NCI-H2171 treated with DMSO at 0.1 percent for 48 hours (cell line): ENCODE measurements at regions not wholly inside any gene's neighbourhood (a gene's known extent, or its start where the extent isn't known, plus 50 kb on each side); places are given as distances from the start of the nearest gene placed in this dataset.

Experiments
- DNase-seq: peaks from one replicate; lab custom pipeline; 2025; lab: John Stamatoyannopoulos, UW

DNA sequence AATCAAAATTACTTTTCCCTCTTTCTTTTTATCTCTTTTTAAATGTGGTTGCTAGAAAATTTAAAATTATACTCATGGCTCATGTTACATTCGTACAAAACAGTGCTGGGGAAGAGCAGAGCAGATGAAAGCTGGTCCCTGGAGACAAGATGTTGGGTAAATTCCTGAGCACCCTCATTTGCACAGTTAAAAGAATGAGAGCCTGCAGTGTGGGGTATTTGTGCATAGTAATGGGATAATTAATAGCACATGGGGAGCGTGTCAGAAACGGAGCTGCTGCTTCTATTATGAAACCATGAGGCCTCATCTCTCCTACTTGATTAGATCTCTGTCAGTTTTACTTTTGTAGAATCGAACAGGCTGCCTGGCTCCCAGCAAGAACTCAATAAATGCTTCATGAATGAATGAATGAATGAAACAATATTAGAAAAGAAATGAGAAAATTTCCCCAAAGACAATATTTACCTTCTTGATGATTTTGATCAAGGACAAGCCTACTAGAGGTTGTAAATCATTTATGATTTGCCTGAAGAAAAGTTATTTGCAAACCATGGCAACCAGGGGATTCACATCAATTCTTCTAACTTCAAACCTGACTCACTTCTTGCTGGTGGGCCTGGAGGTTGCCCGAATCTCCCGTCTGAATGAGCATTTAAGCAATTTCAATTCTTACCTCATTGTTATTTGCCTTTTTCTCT, 177.2 kb upstream of the TUT7 start:
- no peak for DNase-seq

DNA sequence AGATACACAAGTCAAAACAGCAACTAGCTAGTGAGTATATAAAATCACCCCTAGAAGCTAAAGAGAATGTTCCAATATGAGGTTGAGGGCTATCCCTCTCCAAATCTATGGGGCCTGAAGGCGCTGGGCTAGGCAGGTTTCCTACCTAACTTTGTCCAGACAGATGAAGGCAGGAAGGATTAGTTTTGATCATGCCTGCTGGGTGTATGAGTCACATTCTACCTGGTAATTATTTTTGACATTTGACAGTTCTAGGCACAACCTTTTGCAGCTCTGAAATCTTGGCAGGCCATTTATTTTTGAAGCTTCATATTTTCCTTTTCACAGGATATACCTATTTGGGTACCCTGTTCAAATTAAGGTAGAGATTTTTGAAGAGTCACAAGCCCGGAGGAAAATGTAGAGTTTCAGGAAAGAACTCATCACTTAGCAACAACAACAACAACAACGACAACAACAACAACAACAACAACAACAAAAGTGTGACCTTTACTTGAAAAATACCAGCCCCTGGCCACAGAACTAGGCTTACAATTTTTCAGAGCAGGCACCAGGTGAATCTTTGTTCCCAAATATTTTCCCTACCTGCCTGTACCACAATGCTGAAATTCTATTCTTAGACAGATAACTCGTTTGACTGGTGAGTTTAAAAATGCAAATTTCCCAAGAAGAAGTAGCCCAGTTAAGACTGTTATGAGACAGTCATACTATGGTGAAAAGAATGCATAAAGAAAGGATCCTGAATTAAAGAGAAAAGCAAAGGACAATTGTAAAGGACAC, 175.5 kb upstream of the TUT7 start:
- no peak for DNase-seq

DNA sequence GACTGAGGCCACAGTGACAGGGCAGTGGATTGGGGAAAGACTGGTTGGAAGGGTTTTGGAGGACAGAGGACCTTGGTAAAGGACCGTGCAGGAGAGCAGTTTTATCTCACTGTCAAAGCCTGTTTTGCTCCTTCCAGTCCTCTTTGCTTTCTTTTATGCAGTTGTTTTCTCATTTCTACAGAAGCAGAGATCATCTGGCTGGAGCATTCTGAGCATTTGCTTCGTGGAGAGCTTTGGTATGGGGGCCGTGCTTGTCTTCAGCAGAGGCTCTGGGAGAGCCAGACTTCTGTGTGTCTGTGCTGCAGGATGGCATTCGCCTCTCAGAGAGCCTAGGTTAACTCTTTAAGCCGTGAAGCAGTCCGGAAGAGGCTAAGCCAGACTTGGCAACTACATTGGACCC, 171.8 kb upstream of the TUT7 start:
- DNase-seq = no peak

DNA sequence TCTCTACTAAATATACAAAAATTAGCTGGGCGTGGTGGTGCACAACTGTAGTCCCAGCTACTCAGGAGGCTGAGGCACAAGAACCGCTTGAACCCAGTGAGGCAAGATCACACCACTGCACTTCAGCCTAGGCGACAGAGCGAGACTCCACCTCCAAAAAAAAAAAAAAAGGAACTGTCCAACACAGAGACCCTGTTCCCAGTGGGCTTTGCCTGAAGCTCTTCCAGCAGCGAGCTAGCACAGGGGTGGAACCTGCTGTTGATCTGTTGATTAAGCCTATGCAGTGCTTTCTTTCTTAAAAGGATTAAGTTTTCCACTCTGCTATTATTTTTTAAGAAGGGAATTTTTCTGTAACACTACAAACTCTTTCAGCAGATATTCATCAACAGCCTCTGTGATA, 171.0 kb upstream of the TUT7 start:
- no peak for DNase-seq

DNA sequence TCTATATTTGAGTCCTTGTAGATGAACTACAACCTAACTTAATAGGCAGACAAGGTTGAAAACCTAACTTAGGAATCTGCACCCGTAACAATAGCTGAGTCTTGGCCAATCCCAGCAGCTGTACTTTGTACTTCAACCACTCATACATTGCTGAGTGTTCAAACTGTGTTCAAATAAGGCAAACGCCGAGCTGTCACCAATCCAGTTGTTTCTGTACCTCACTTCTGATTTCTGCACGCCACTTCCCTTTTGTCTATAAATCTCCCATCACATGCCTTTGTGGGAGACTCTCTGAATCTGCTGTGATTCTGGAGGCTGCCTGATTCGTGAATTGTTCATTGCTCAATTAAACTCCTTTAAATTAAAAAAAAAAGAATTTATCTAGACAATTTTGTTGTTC, 167.8 kb upstream of the TUT7 start:
- DNase-seq = no peak

DNA sequence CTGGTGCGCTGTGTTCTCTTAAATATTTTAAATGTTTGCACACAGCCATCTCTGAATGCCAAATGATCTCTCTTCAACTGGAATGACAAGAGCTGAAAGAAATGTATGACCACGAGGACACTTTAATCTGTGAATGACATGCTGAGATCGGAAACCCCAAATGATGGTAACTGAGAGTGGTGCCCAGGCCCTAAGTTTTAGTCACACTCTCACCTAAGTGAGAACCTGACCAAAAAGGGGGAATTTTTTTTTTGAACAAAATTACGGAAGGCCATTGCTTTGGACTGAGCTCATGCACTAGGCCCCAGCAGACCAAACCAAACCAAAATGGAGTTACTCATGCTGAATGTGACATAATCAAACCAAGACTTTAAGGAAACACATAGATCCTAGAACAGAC, 167.1 kb upstream of the TUT7 start:
- no peak for DNase-seq

DNA sequence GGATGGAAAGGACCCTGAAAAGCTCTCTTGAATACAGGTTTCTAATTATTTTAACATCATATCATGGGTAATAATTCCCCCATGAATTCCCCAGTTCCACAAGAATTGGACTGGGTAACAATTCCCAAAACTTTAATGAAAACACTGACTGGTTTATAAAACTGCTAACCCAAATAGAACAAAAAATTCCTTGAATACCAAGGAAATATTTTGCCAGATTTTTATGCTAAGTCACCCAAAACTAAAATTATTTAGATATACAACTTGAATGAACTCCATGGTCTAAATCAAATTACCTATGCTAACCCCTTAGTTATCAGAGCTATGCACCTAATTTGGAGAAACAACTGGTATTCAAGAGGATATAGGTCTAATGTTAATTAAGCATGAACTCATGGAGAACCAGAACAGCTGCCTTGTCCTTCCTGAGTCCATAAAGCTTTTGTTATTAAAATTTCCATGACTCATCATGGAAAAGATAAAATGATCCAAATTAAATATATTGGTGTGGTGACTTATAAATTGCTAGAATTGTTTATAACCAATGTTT, 164.9 kb upstream of the TUT7 start:
- no peak for DNase-seq

DNA sequence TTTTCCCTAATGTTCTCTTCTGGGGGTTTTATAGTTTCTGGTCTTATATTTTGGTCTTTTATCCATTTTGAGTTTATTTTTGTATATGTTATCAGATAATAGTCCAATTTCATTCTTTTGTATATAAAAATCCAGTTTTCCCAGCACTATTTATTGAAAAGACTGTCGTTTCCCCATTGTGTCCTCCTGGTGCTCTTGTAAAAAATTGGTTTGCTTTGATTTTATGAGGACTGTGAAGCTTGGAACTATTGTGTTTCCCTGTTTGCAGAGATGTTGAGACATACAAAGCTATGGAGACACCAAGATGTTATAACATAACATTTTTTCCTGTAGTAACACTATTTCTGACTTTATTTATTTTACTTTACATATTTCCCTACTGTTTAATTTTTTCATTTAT, 163.3 kb upstream of the TUT7 start:
- no peak for DNase-seq

DNA sequence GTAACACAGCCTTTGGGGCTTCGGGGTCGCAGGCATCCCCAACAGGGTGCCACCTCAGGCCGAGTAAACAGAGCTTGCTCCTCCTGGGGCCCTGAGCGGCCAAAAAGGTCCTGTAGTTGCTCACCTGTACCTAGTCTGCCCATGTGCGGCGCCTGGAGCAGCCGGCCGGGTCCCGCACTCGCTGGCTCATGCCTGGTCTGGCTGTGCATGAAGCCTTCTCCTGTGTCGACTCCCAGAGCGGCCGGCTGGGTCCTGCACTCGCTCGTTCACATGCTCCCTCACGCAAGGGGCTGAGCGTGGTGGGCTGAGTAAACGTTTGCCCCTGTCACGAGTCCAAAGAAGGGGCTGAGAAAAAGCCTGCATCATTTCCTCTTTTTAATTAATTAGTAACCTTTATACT, 162.4 kb upstream of the TUT7 start:
- no peak for DNase-seq

DNA sequence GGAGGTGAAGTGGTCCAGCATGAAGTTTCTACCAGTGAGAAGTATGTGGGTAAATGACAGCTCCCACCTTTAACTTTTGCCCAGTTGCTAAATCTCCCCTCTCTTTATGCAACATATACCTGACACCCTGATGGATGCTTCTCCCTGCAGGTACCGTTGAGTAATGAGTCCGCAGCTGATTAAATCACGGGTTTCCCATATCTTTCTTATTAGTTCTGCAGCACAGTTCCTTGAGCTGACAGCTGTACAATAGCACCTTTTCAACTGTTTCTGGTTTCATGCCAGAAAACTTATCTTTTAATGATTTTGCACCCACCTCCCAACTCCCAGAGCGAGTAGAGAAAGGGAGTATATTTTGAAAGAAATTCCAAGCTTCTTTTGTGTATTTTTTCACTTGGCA, 161.0 kb upstream of the TUT7 start:
- DNase-seq = no peak

DNA sequence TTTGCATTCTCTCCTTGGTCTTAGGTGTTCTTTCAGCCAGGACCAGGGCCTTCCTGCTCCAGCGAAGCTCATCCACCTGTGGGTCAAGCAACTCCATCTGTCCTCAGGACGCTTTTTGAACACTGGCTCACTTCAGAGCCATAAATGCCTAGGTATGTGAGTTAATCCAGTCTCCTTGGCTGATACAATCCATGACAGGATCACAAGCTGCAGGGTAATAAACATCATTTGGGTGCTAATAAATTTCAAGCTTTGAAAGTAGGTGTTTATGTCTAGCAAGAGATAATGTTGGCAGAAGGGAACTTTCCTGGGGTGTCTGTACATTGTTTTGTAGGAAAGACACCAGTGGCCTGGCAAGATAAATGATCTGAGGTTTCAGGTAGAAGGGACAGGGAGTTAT, 159.2 kb upstream of the TUT7 start:
- DNase-seq = no peak

DNA sequence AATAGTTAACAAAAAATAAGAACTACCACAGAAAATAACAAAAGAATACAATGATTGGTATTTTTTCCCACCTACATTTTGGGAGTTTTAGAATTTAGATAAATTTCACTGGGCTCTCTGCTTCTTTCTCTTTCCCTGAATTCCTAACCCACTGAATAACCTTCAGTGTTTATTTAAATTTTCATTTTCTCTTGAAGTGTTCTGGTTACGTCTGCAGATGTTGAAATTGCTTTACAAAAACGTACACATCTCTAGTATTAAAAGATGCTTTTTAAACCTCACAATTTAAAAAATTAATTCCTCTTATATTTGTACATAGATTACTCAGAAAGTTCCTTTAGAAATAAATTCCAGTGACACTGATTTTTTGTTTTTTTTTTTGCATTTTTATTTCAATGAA, 158.7 kb upstream of the TUT7 start:
- no peak for DNase-seq

DNA sequence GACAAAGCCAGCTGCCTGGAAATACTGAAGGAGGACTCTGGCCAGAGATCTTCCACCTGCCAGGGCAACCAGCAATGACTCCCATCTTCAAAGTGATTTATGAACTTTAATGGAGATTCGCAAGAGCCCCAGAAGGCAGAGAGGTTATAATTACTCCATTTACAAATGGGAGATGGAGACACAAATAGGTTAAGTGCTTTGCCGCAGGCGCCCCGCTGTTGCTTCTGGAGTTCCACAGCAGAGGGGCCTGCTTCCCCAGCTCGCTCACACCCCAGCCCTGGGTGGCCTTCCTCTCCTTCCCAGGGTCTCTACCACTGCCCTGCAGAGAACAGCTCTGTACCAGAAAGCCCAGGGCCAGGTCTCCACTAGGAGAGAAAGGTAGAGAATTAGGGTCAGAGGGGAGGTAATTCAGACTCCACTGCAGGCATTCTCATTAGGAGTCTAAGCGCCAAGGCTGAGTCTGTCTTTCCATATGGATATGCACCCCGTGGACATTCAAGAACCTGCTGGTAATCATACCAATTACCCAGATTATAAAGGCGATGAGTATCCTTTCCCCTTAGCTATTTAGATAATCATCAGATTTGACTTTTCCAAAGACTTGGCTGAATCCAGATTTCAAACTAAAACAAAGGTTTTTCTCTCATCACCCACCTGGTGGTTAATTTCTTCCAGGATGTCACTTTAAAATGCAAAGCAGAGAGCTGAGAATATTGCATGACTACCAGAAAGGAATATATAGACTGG, 157.6 kb upstream of the TUT7 start:
- no peak for DNase-seq

DNA sequence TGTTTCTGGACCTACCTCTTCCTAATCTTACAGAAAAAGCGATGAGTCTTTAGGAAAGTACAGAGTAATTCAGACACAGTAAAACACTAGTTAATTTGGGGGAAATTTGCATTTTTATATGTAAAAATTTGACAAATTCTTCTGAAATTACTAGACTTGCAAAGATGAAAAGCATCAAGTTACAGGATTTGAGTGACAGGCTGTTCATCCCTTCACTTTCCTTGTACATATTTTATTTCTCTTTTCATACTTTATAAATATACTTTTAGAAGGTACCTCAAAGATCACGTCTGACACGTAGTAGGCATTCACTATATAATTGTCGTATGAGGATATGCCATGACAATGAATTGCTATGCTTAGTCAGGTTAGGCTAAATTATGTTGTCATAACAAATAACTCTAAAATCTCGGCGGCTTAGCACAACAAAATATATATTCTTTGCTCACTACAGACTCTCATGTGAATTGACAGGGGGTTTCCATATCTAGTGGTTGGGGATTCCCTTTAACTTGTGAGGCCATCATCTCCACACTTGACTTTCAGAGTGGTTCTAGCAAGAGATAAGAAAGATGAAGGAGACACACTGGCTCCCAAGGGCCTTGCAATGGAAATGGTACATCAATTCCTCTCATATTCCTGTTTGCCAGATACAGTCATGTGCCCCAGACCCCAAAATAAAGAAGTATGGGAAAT, 154.1 kb upstream of the TUT7 start:
- DNase-seq = no peak

DNA sequence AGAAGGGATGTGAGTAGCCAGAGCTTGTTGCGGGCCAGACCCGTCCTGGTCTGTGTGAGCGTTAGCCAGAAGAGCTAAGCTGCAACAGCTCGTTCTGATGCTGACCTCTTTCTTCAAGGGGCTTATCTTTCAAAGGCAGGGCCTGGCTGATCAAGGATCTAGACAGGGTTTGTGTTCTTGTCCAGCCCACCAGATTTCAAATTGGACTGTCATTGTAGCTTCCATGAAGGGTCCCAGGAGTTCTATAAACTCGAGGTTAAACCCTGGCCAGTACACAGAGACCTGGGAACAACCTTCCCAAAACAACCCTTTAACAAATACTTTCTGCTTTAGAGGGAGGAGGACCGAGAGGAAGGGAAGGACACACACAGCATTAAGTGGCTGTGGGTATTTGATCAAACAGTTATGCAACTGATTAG, 153.0 kb upstream of the TUT7 start:
- DNase-seq = no peak

DNA sequence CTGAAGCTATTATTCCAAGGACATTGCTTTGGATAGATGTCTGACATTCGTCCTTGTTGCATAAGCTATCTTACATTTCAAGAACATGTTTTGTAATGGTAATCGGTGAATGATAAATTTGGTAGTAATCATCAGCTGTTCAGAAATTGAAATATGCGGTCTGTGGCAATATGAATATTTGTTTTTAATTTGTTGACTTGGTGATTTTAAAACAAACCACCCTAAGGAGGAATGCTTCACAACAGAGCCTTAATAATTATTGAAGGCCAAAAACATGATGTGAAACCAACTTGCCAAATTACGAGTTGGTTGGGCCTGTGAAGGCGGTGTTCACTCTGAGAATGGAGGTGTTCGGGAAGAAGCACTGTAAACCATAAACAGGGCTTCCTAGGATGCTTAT, 149.7 kb upstream of the TUT7 start:
- no peak for DNase-seq

DNA sequence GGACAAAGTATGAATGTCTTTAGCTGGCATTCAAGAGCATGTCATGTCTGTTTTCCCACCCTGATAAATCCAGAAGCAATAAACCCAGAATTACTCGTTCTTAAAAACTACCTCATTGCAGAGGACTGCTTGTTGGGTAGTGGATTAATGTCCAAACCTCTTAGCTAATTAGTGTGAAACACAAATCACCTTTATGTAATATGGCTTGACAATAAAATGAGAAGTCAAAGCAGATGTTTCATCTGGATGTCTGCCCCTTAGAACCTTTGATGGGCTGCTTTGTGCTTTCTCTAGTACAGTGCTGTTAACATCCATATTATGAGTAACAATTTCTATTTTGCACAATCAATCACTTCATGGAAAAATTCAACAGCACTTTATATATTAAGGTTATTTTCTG, 149.1 kb upstream of the TUT7 start:
- no peak for DNase-seq

DNA sequence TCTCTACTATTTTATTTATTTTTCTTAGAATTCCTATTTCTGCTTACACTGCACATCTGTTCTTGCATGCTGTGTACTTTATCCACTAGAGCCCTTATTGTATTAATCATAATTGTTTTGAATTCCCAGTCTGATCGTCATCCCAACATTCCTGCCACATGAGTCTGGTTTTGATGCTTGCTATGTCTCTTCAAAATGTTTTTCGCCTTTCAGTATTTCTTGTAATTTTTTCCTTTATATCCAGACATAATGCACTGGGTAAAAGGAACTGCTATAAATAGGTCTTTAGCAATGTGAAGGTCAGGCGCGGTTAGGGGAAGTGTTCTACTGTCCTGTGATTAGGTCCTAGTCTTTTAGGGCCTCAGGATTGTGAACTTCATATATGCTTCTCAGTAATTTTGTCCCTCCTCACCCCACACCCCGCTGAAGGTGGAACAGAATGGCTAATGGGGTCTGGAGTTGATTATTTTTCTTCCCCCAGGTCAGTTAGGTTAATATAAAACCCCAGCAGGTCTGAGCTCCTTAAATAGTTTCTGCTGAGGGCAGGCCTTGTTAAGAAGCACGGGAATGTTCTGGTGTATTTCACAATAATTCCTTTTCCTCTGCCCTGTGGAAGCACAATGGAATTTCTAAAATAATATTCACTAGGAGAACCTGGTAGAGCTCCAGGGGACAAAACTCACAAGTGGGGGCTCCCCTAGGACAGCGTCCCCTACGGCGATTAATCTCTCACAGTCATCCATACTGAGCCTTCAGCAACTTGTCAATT, 146.6 kb upstream of the TUT7 start:
- DNase-seq = no peak

DNA sequence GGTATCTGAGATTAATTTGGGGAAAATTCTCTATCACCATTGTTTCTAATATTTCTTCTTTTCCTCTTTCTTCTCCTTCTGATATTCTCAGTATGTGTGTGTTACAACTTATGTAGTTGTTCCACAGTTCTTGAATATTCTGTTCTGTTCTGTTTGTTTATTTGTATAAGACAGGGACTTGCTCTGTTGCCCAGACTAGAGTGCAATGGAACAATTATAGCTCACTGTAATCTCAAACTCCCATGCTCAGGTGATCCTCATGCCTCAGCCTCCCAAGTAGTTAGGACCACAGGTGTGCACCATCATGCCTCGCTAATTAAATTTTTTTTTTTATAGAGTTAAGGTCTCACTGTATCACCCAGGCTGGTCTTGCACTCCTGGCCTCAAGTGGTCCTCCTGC, 145.8 kb upstream of the TUT7 start:
- no peak for DNase-seq

DNA sequence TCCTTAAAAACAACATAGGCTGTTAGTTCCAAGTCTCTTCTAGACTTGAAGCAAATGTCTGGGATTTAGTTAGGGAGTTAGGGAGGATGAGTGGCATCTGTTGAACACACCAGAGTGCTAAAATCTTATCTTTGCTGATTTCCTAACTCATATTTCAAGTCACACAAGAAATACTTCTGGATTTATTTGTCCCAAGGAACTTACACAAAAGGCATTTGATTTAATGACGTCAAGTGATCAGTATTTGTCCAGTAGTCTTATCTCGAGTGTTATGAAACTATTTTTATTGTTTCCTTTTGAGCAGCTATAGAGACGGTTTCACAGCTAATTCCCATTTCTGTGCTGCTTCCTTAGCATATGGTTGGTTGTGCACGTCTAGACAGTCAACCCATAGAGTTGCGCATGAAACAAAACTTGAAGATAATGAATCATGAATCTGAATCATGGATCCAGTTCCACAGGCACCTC, 140.5 kb upstream of the TUT7 start:
- no peak for DNase-seq
